ENCODE measurements at regions not wholly inside any gene's neighbourhood (a gene's known extent, or its start where the extent isn't known, plus 50 kb on each side); places are given as distances from the start of the nearest gene placed in this dataset.
A peak's percentile ranks its signal among the peaks of the same experiment; 100 is the strongest.

GRCh38 chr10:65816536-65816935 lies 1109.3 kb upstream of the LRRTM3 start:
- DNase-seq (ENCODE audit: low read depth in 2 of 2) = no peak
- no peak overlapping the region for H3K4me3 ChIP-seq (replicated peaks in 1 of 2; ENCODE audit: low read depth in 2 of 2, low read length in 2 of 2)
- no peak for TF ChIP-seq CTCF (IDR thresholded peaks at IDR 0.05; ENCODE audit: low read depth, low read length)

GRCh38 chr10:65818990-65819389 lies 1106.8 kb upstream of the LRRTM3 start:
- H3K4me3 ChIP-seq (replicated peaks in 1 of 2; ENCODE audit: low read depth in 2 of 2, low read length in 2 of 2) = no peak overlapping the region
- no peak for DNase-seq (ENCODE audit: low read depth in 2 of 2)
- no peak for TF ChIP-seq CTCF (IDR thresholded peaks at IDR 0.05; ENCODE audit: low read depth, low read length)

- peak in 1 of 2 donors; percentile 8 for DNase-seq (ENCODE audit: low read depth in 2 of 2)
- no peak overlapping the region for H3K4me3 ChIP-seq (replicated peaks in 1 of 2; ENCODE audit: low read depth in 2 of 2, low read length in 2 of 2)
- TF ChIP-seq CTCF (IDR thresholded peaks at IDR 0.05; ENCODE audit: low read depth, low read length) = no peak
These were observed 1098.5 kb upstream of the LRRTM3 start for GRCh38 chr10:65827359-65827758.

- DNase-seq (ENCODE audit: low read depth in 2 of 2) = no peak
- H3K4me3 ChIP-seq (replicated peaks in 1 of 2; ENCODE audit: low read depth in 2 of 2, low read length in 2 of 2) = no peak overlapping the region
- no peak for TF ChIP-seq CTCF (IDR thresholded peaks at IDR 0.05; ENCODE audit: low read depth, low read length)
These were observed 1087.0 kb upstream of the LRRTM3 start for GRCh38 chr10:65838811-65839210.

- DNase-seq (ENCODE audit: low read depth in 2 of 2) = no peak
These were observed 1082.6 kb upstream of the LRRTM3 start for GRCh38 chr10:65843203-65843602.

GRCh38 chr10:65845916-65846315 lies 1079.9 kb upstream of the LRRTM3 start:
- TF ChIP-seq CTCF (IDR thresholded peaks at IDR 0.05; ENCODE audit: low read depth, low read length) = no peak
- no peak for DNase-seq (ENCODE audit: low read depth in 2 of 2)
- no peak overlapping the region for H3K4me3 ChIP-seq (replicated peaks in 1 of 2; ENCODE audit: low read depth in 2 of 2, low read length in 2 of 2)

More at GRCh38 chr10:65843203-65843602, 1082.6 kb upstream of the LRRTM3 start:
- TF ChIP-seq CTCF (IDR thresholded peaks at IDR 0.05; ENCODE audit: low read depth, low read length) = no peak
- H3K4me3 ChIP-seq (replicated peaks in 1 of 2; ENCODE audit: low read depth in 2 of 2, low read length in 2 of 2) = no peak overlapping the region

GRCh38 chr10:65846541-65846940 lies 1079.3 kb upstream of the LRRTM3 start:
- no peak overlapping the region for H3K4me3 ChIP-seq (replicated peaks in 1 of 2; ENCODE audit: low read depth in 2 of 2, low read length in 2 of 2)
- no peak for DNase-seq (ENCODE audit: low read depth in 2 of 2)
- TF ChIP-seq CTCF (IDR thresholded peaks at IDR 0.05; ENCODE audit: low read depth, low read length) = no peak
